ENCODE measurements at regions not wholly inside any gene's neighbourhood (a gene's known extent, or its start where the extent isn't known, plus 50 kb on each side); places are given as distances from the start of the nearest gene placed in this dataset.

DNA sequence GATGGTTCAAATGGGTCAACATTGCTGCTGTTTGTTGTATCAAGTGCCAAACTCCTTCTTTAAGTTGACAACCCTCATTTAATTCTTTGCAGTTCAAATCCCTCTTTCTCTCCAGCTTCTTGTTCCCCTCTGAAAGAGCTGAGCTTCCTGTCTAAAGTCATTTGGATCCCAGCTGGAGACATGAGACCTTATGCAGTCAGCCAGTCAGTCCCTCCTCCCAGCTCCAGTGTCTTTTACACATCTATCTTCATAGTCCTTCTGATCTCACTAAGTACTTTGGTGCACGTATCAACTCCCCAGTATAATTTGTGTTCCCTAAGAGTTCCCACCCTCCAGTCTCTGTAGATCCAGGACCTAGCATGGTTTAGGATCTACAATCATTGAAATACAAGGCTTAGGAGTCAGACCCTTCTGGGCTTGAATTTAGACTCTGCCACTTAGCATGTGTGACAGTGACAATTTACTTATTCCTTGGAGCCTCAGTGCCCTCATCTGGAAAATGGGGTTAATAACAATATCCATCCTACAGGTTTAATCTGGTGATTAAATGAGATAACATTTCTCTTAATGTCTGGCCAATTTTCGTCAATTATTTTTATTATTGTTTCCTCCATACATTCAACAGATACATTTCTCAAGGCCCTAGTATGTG, 102.8 kb upstream of the SEMA6D start:
- DNase-seq = no peak

DNA sequence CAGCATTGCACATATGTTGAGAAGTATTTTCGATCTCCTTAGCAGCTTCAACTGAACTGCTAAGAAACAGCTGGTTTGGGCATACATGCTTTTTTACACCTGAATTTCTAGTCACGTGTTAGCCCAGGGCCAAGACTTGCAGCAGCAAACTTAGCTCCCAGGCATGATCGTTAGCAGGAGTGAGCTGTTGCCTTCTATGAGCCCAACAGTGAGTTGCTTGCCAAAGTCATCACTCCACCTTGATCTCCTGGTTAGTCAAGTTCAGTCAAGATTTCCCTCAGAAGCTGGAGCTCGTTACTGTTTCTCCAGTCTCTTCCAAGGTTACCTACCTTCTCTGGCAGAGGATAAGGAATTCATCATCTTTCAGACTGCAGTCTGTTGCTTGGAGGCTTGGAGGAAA, 100.4 kb upstream of the SEMA6D start:
- DNase-seq = no peak

DNA sequence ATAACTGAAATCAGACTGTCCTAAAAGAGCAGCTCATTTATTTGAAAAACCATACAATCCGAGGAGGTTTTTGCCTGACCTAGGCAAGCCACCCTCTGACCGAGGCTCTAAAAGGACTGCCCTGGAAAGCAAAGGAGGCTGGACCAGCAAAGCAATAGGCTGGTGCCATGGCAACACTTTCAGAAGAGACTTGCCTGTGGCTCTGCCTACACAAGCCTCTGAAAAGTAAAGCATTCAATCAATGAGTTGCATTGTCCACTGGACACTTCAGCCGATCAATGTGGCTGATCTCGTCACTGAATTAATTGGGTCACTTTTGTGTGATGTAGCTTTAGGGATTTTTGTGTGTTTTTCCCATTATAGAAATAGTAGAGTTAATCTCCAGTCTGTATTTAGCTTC, 99.1 kb upstream of the SEMA6D start:
- DNase-seq = no peak

DNA sequence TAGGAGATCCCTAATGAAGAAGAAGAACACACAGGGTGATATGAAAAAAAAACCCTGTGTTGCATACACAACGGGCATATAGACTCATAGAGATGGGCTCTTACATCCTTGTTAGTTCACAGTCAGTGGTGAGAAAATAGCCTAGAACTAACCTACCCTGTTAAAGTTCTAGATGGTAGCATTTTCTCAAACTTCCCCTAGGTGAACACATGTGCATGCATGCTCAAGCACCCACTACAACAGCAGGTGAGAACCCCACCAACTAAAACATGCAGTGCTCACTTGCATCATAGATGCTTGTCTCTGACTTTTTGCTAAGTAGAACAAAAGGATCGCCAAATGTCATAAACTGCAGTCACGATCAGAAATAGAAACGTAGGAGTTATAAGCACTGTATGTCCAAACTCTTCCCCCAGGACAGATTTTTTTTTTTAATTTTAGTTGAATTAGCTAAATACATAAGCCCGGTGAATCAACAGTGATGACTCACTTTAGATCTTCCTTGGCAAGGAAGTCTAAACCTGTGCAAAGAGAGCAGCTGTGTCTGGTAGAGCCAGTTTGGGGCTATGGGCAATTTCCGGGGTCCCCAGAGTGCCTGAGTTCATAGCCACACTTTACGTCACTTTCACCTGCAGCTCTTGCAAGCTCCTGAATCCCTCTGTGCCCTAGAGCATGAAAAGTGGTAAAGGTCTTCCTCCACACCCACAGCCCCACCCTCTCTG, 96.2 kb upstream of the SEMA6D start:
- no peak for DNase-seq

DNA sequence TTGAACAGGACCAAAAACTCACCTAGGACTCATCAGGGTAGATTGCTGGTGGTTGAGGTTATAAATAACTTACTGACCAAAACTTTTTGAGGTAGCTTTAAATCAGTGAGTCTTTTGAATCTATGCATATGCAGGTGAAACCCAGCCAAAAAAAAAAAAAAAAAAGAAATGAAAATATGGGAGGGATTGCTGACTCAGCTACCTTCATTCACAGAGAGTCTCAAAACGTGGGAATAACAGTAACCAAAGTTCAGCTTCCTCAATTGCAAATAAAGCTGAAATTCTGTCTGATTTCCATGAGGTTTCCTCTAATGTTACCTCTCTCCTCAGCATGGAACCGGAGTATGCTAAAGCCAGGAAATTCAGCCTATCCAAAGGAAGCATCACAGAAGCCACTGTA, 95.2 kb upstream of the SEMA6D start:
- DNase-seq = no peak

DNA sequence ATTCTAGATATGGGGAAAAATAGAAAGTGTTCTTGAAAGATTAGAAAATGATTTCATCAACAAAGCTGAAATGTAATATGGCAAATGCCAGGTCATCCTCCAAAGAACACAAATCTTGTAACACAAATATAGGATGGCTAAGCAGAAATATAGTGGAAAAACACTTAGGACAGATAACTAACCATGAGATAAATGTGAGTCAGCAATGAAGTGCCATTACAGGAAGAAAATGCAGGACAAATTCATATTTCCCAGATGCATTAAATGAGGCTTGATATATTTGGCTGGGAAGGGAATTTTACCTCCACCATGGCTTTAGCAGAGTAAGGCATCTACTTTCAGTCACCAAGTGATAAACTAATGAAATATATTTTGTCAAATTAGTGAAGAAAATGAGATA, 92.8 kb upstream of the SEMA6D start:
- DNase-seq = no peak

DNA sequence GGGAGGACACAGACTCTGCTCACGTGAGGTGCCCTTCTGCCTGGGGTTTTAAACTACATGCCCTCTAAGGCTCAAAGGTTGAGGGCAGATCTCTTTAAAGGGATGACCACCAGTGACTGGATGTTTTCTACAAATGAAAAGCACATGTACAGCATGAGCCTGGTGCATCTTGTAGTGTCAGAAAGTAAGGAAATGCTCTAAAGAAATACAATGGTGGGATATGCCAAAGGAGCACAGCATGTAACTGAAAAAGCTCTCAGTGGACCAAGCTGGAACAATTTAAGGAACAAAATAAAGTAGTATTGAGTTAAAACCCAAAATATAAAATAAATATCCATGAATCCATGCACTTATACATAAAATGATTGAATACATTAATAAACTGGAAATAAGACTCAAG, 78.3 kb upstream of the SEMA6D start:
- no peak for DNase-seq

DNA sequence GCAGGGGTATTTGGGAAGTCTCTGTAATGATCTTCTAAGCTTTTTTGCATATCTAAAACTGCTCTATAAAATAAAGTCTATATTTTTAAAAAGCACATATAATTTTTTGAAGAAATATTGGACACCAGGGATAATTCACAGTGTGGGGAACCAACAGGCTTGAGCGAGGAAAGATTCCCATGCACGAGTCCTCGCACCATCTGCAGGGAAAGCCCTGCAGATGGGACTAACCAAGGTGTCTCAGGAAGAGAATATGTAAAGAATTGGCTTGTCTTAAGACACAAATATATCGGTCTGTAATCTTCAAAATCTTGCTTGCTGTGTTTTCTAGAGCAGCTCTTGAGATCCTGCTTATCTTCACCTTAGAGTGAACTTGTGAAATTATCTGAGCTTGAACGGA, 77.2 kb upstream of the SEMA6D start:
- DNase-seq = no peak

DNA sequence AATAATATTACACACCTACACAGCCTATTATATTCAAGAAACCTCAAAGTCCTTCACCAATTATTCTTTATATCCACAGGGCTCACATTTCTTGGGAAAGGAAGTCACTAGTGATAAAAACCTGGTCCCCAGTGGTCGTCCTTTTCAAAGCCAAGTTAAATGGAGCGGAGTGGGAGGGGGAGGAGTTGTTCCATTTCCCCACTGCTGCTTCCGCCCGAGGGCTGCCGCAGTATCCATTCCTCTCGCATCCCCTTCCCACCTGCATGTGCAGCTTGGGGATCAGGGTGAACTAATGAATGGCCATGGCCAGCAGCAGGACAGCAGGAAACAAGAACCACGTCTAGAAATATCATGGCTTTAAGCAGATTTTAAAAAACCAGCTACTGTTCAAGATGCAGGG, 76.4 kb upstream of the SEMA6D start:
- DNase-seq = no peak

DNA sequence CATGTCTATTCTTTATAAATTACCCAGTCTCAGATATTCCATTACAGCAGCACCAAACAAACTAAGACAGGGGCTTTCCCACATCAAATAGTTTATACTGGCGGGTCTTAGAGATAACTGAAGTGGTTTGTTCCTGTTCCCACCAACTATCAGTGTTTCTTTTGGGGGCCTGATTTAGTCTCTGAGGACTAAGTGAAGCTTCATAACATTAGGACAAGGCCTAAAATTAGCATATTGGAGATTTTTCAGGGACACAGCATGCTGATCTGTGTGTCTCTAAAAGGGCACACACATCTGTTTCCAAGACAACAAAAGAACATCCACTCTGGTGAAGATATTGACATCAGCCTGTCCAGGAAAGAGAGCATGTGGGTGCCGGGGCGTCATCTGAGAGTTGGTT, 72.6 kb upstream of the SEMA6D start:
- no peak for DNase-seq

DNA sequence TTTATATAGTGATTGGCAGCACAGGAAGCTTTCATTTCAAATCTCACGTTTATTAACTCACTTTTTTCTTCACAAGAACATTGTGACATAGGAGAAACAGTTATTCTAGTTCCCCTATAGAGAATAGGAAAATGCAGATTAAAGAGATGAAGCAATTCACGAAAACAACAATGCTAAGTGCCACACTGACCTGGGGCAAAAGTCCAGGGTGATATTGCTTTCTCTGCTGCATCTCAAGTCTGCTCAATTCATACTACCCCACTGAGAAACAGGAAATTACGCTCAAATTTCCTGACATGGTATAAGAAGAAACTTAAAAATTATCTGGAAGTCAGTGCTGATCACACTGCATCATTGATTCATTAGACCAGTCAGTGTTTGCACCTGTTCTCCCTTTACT, 66.7 kb upstream of the SEMA6D start:
- no peak for DNase-seq

DNA sequence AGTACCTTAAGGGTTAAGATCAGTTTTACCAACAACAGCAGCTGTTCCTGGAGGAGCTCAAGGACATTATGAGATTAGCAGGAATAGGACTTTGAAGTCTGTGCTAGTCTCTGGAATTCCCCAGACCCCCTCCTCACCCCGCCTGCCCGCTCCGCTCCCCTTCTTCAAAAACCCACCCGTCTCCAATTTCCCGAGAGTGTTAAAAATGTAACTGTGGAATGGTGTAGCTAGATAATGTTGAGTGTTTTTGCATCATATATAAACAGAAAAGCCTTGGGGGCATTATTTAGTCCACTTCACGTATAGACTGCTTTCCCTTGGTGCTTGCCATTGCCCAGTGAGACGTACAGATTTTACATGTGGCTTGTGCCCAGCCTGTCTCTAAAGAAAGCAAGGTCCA, 65.0 kb upstream of the SEMA6D start:
- DNase-seq = no peak

DNA sequence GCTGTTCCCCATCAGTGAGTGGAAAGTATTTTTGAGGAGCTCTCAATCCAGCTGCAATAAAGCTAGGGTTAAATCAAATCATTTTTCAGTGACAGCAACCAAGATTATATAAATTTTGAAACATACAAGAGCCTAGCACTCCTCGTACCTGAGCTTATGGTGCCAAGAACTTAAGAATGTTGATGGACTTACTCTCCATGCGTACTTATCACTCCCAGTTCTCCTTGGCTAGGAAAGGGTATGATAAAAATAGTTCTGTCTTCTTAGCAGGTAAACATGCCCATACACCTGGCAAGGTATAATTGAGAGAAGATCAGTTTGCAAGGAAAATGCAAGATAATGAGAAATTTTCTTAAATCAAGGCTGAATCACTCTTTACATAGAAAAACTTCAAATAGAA, 64.5 kb upstream of the SEMA6D start:
- DNase-seq = no peak

DNA sequence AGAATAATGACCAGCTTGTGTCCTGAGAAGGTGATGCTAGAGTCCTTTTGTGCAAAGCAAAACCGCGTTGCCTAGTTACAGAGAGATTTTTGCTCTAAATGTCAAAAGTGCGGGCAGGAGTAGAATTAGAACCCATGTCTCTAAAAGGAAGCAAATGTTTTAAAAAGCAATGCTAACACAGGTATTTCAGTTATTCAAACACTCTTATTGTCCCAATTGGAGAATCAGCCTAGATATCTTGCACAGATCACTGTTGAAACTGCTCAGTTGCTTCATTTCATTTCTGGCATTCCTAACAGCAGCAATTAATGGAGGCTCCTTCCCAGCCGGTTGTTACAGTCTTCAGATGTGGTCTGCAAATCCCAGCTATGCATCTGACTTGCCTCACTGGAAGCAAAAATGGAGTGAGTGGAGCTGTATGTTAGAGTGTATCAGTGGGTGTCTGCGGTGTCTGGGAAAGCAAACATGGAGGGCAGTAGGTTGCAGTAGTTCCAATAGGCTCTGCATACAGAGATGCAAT, 55.6 kb upstream of the SEMA6D start:
- no peak for DNase-seq

DNA sequence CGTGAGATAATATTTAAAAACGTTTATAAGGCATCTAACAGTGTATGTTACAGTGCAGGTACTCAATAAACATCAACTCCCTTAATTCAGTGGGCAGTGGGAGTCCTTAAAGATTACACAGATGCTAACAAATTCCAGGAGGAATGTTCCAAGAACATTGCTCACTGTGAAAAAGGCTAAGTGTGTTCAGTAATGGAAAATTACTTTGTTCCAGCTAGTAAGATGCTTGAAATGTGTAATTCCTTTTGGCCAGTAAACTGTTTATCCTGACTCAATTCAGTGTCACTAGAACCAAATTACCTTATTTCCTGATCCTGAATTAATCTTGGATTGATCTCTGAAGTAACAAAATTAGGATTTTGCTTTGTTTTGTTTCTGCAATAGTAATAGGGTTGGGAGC, 54.2 kb upstream of the SEMA6D start:
- no peak for DNase-seq
